Vagina (tissue), 2 donors: ENCODE measurements at regions not wholly inside any gene's neighbourhood (a gene's known extent, or its start where the extent isn't known, plus 50 kb on each side); places are given as distances from the start of the nearest gene placed in this dataset.

ENCODE experiments used
- DNase-seq, 2 donors: peaks; one replicate each; pipeline ENCODE4 v3.0.0-alpha.2; 2017; ENCODE audit errors: extremely low spot score in 2 of 2
- H3K27ac ChIP-seq: fragments of 200-600 bp; sonication (generic); one replicate; pipeline ENCODE4 v1.5.1; 2019
- H3K27me3 ChIP-seq: fragments of 200-600 bp; sonication (generic); one replicate; pipeline ENCODE4 v1.5.1; 2019
- H3K36me3 ChIP-seq, 2 donors: fragments of 200-600 bp; sonication (generic); one replicate each; pipeline ENCODE4 v1.5.1; 2017 to 2019
- H3K4me1 ChIP-seq: fragments of 200-600 bp; sonication (generic); one replicate; pipeline ENCODE4 v1.5.1; 2019
- H3K4me3 ChIP-seq, 2 donors: fragments of 200-600 bp; sonication (generic); 1 replicate in 1 of 2; 2 replicates in 1 of 2; pipeline ENCODE4 v1.5.1; 2016 to 2019
- H3K9me3 ChIP-seq: fragments of 200-600 bp; sonication (generic); one replicate; pipeline ENCODE4 v1.5.1; 2019
- POLR2A ChIP-seq, 2 donors: fragments of 450-650 bp; IDR thresholded peaks; one replicate each; pipeline ENCODE4 v1.6.1; 2017; ENCODE audit warnings: antibody characterized with exemption in 2 of 2, mild to moderate bottlenecking in 2 of 2, moderate library complexity in 2 of 2
- POLR2AphosphoS5 ChIP-seq, 2 donors: sonication (generic); formaldehyde crosslinking; IDR thresholded peaks; one replicate each; pipeline ENCODE4 v1.9.0; 2017; ENCODE audit warnings: antibody characterized with exemption in 2 of 2, mild to moderate bottlenecking in 2 of 2, low read depth in 1 of 2; ENCODE audit not compliant: insufficient read depth in 1 of 2
- intact Hi-C: fragments of 100-400 bp; cut with DNase I; formaldehyde crosslinking; loops from one replicate; pipeline ENCODE4 v1.15.1; 2023
- TF ChIP-seq, protein P1 (sequence below), 3 experiments: fragments of 450-650 bp in 2 of 3; fragments of 200-600 bp in 1 of 3; sonication (generic) in 1 of 3; IDR thresholded peaks; one replicate each; pipeline ENCODE4 v1.5.1; 2017 to 2019; ENCODE audit warnings: antibody characterized with exemption in 3 of 3, mild to moderate bottlenecking in 2 of 3, moderate library complexity in 2 of 3

DNA sequence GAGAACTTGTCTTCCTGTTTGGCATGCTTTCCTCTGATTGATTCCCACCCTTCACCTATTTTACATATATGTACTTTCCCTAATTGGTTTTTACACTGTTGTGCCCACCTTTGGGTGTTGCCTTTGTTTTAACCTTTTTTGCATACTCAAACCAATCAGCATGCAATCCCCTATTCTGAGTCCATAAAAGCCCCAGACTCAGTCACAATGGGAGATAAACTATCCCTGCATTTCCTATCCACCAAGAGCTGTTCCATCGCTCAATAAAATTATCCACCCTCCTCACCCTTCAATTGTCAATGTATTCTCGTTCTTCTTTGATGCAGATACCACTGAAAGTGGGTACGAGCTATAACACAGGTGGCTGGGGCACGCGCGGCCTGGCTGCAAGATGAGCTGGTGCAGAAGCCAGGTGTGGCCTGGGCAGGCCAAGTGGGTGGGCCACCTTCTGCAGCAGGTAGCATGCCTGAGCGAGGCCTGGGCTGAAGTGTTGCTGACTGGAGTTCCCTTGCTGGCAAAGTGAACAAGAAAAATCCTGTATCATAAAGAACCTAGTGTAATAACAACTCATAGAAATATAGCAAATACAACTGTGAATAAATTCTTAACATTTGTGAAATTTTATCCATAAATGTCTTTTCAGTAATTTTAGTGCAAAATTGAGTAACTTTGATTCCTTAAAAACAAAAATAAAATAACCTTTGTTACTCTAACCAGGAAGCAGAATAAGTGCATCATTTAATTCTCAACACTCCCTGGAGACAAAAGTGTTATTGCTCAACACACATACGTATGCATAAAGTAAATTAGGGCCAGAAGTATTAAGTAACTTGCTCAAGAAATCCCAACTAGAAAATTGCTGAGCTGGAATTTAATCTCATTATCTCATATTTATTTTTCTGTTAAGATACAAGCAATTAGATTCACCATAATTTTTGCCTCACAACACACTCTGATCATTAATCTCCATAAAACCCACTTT is 685.3 kb upstream of the EDIL3 start:
- intact Hi-C loops: no loop called here
- no peak for DNase-seq
- TF ChIP-seq POLR2AphosphoS5 (IDR thresholded peaks at IDR 0.05; ENCODE audit: insufficient read depth in 1 of 2, low read depth in 1 of 2): no peak
- TF ChIP-seq, protein P1, sequence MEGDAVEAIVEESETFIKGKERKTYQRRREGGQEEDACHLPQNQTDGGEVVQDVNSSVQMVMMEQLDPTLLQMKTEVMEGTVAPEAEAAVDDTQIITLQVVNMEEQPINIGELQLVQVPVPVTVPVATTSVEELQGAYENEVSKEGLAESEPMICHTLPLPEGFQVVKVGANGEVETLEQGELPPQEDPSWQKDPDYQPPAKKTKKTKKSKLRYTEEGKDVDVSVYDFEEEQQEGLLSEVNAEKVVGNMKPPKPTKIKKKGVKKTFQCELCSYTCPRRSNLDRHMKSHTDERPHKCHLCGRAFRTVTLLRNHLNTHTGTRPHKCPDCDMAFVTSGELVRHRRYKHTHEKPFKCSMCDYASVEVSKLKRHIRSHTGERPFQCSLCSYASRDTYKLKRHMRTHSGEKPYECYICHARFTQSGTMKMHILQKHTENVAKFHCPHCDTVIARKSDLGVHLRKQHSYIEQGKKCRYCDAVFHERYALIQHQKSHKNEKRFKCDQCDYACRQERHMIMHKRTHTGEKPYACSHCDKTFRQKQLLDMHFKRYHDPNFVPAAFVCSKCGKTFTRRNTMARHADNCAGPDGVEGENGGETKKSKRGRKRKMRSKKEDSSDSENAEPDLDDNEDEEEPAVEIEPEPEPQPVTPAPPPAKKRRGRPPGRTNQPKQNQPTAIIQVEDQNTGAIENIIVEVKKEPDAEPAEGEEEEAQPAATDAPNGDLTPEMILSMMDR (IDR thresholded peaks at IDR 0.05): no peak
- no peak for TF ChIP-seq POLR2A (IDR thresholded peaks at IDR 0.05)
- H3K9me3 ChIP-seq: no peaks in the 10 kb centered on the region
- no peaks in the 10 kb centered on the region for H3K4me1 ChIP-seq
- no peak overlapping the region for H3K4me3 ChIP-seq
- no peaks in the 10 kb centered on the region for H3K36me3 ChIP-seq
- H3K27ac ChIP-seq: no peak overlapping the region
- H3K27me3 ChIP-seq: no peaks in the 10 kb centered on the region

DNA sequence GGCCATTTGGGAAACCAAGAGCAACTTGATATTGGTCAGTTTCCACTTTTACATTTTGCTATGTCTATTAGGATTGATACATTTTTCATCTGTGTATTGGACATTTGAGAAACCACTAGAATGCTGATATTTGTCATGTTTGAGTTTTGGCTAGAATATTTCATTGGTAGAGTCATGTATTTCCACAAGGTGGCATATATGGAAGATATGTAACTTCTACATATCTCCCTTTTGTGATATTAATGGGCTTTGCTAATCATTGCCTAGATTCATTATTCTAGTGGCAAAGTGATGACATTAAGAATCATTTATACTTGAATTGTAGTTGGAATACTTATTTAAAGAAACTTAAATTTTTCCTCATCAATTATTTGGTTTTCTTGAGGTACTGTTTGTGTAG is 692.9 kb upstream of the EDIL3 start:
- H3K4me1 ChIP-seq: no peaks in the 10 kb centered on the region
- no peaks in the 10 kb centered on the region for H3K27me3 ChIP-seq
- H3K27ac ChIP-seq: no peak overlapping the region
- intact Hi-C loops: no loop called here
- TF ChIP-seq, protein P1 (IDR thresholded peaks at IDR 0.05): no peak
- no peak for TF ChIP-seq POLR2A (IDR thresholded peaks at IDR 0.05)
- no peak for TF ChIP-seq POLR2AphosphoS5 (IDR thresholded peaks at IDR 0.05; ENCODE audit: insufficient read depth in 1 of 2, low read depth in 1 of 2)
- no peaks in the 10 kb centered on the region for H3K9me3 ChIP-seq
- DNase-seq: no peak
- no peak overlapping the region for H3K4me3 ChIP-seq
- no peaks in the 10 kb centered on the region for H3K36me3 ChIP-seq

DNA sequence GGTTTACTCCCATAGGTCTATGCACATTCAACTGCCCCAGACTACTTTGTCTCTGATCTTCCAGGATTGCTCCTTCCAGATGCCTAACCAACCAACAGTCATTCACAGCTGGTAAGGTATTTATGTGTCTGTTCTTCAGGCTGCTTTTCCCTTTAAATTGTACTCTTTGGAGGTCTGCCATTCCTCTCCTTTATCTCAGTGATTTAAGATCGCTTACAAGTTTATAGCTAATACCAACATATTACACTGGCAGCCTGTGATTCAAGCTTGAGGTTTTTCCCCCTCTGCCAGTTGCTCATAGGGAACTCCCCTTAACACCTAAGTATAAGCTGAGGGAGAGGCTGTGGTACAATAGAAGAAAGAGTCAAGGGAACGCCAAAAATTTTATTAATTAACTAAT is 711.7 kb upstream of the EDIL3 start:
- TF ChIP-seq, protein P1 (IDR thresholded peaks at IDR 0.05): no peak
- TF ChIP-seq POLR2A (IDR thresholded peaks at IDR 0.05) (no peak), POLR2AphosphoS5 (IDR thresholded peaks at IDR 0.05; ENCODE audit: insufficient read depth in 1 of 2, low read depth in 1 of 2) (no peak)
- Histone ChIP-seq H3K27me3 (no peaks in the 10 kb centered on the region), H3K9me3 (no peaks in the 10 kb centered on the region), H3K4me3 (no peak overlapping the region), H3K4me1 (no peaks in the 10 kb centered on the region), H3K27ac (no peak overlapping the region), H3K36me3 (no peaks in the 10 kb centered on the region)
- intact Hi-C loops: no loop called here
- DNase-seq: no peak

DNA sequence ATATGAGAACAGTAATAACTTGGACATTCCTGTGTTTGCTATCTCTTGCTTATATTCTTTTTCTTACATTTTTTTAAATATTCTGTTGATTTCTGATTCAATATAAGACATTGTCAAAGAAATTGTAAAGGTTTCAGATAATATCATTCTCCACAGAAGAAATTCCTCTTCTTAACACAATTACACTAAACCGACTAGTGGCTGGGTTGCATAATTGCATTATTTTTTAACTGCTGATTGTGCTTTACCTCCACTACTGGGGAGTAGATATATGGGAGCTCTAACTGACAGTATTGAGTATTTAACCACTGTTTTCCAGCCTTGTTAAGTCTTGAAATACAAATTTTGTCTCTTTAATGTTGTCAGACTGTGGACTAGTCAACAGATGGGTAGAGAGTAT is 723.8 kb upstream of the EDIL3 start:
- no peaks in the 10 kb centered on the region for H3K9me3 ChIP-seq
- DNase-seq: no peak
- H3K36me3 ChIP-seq: no peaks in the 10 kb centered on the region
- intact Hi-C loops: no loop called here
- H3K4me3 ChIP-seq: no peak overlapping the region
- no peaks in the 10 kb centered on the region for H3K27me3 ChIP-seq
- H3K4me1 ChIP-seq: no peaks in the 10 kb centered on the region
- TF ChIP-seq POLR2A (IDR thresholded peaks at IDR 0.05): no peak
- no peak for TF ChIP-seq POLR2AphosphoS5 (IDR thresholded peaks at IDR 0.05; ENCODE audit: insufficient read depth in 1 of 2, low read depth in 1 of 2)
- TF ChIP-seq, protein P1 (IDR thresholded peaks at IDR 0.05): no peak
- no peak overlapping the region for H3K27ac ChIP-seq

DNA sequence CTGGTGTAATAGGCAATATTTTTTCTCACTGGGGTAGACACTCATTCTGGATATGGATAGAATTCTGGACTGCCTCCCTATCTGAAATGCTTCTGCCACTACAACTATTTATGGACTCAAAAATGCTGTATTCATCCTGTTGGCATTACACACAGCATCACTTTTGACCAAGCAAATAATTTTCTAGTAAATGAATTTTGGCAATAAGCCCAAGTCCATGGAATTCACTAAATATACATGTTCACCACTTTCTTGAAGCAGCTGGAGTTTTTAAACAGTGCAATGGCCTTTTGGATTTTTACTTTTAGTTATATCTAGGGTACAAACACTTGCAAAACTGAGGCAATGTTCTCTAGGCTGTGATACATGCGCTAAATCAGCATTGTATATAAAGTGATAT is 724.9 kb upstream of the EDIL3 start:
- Histone ChIP-seq H3K27ac (no peak overlapping the region), H3K9me3 (no peaks in the 10 kb centered on the region), H3K27me3 (no peaks in the 10 kb centered on the region), H3K36me3 (no peaks in the 10 kb centered on the region), H3K4me1 (no peaks in the 10 kb centered on the region), H3K4me3 (no peak overlapping the region)
- no peak for DNase-seq
- intact Hi-C loops: no loop called here
- TF ChIP-seq POLR2A (IDR thresholded peaks at IDR 0.05) (no peak), POLR2AphosphoS5 (IDR thresholded peaks at IDR 0.05; ENCODE audit: insufficient read depth in 1 of 2, low read depth in 1 of 2) (no peak)
- TF ChIP-seq, protein P1 (IDR thresholded peaks at IDR 0.05): no peak
